IMR-90 (cell line): ENCODE measurements at regions not wholly inside any gene's neighbourhood (a gene's known extent, or its start where the extent isn't known, plus 50 kb on each side); places are given as distances from the start of the nearest gene placed in this dataset.

ENCODE experiments used
- BHLHE40 ChIP-seq: fragments of 150-350 bp; IDR thresholded peaks from 2 replicates; pipeline ENCODE4 v1.6.1; 2016; ENCODE audit warnings: mild to moderate bottlenecking, low read depth, low read length
- CEBPB ChIP-seq: IDR thresholded peaks from 2 replicates; pipeline ENCODE4 v1.6.1; 2012; ENCODE audit warnings: low read depth, low read length, improper control_type of control experiment
- CHD1 ChIP-seq: IDR thresholded peaks from 2 replicates; pipeline ENCODE4 v1.6.1; 2012; ENCODE audit warnings: low read depth, low read length, improper control_type of control experiment
- MAZ ChIP-seq: IDR thresholded peaks from 2 replicates; pipeline ENCODE4 v1.6.1; 2012; ENCODE audit warnings: low read depth, mild to moderate bottlenecking, low read length, improper control_type of control experiment, moderate library complexity, borderline replicate concordance
- MXI1 ChIP-seq: IDR thresholded peaks from 2 replicates; pipeline ENCODE4 v1.6.1; 2012; ENCODE audit warnings: low read depth, mild to moderate bottlenecking, low read length, moderate library complexity, borderline replicate concordance
- NFE2L2 ChIP-seq: fragments of 150-350 bp; IDR thresholded peaks from 2 replicates; pipeline ENCODE4 v1.6.1; 2016; ENCODE audit warnings: low read depth, mild to moderate bottlenecking, low read length
- POLR2A ChIP-seq: IDR thresholded peaks from 2 replicates; pipeline ENCODE4 v1.6.1; 2012; ENCODE audit warnings: mild to moderate bottlenecking, low read depth, low read length
- TF ChIP-seq, protein P1 (sequence below): conservative IDR thresholded peaks from 2 replicates; pipeline ENCODE4 v1.5.1; 2012; ENCODE audit warnings: mild to moderate bottlenecking, low read depth, low read length, improper control_type of control experiment

- TF ChIP-seq, protein P1, sequence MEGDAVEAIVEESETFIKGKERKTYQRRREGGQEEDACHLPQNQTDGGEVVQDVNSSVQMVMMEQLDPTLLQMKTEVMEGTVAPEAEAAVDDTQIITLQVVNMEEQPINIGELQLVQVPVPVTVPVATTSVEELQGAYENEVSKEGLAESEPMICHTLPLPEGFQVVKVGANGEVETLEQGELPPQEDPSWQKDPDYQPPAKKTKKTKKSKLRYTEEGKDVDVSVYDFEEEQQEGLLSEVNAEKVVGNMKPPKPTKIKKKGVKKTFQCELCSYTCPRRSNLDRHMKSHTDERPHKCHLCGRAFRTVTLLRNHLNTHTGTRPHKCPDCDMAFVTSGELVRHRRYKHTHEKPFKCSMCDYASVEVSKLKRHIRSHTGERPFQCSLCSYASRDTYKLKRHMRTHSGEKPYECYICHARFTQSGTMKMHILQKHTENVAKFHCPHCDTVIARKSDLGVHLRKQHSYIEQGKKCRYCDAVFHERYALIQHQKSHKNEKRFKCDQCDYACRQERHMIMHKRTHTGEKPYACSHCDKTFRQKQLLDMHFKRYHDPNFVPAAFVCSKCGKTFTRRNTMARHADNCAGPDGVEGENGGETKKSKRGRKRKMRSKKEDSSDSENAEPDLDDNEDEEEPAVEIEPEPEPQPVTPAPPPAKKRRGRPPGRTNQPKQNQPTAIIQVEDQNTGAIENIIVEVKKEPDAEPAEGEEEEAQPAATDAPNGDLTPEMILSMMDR = no peak
- TF ChIP-seq NFE2L2 = no peak
- no peak for TF ChIP-seq MAZ
- TF ChIP-seq POLR2A = no peak
- no peak for TF ChIP-seq CEBPB
- no peak for TF ChIP-seq CHD1
- no peak for TF ChIP-seq BHLHE40
- no peak for TF ChIP-seq MXI1
Observed at GRCh38 chr18:67735506-67735905, 219.0 kb upstream of the DSEL start.
